ENCODE measurements at regions not wholly inside any gene's neighbourhood (a gene's known extent, or its start where the extent isn't known, plus 50 kb on each side); places are given as distances from the start of the nearest gene placed in this dataset.
"Not testable (repeated sequence)": the region's sequence is repeated elsewhere in the genome, so short reads cannot be mapped to it uniquely, and the experiment has no call there.

DNA sequence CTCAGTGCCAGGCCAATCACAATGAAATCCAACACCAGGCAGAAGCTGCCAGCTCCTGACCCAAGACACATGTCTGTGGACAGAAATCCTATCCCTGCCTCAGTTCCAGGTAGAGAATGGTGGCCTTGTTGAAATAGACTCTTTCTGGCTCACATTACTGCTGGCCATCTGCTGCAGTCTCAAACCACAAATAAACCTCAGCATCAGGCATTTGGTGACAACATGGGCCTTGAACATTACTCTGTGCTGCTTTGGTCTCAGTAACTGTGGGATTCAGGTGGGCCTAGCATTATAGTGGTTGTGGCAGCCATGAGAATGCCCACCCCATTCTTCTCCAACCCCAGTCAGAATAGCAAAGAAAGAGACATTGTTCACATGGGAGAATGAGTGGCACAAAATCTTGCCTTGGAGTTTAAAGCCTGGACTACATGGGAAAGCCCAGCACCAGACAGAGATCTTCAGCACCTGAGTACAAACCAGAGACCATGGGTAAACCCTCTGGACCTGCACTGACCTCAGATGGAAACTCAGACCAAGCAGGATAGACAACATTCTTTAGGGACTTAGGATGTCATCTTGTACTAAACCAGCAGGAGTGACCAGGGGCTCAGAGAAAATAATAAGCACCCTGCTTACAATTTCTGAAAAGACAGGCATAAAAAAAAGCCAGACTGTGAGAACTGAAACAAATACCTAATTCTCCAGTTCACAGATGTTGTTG is 50.4 kb upstream of the TRAM1L1 start:
- DNase-seq (no peak), ATAC-seq (no peak)
- Mint-ChIP-seq H3K36me3 (ENCODE audit: low read depth) (no peaks in the 10 kb centered on the region), H3K4me1 (no peaks in the 10 kb centered on the region), H3K27me3 (no peaks in the 10 kb centered on the region), H3K27ac (no peak overlapping the region), H3K4me3 (no peak overlapping the region), H3K9me3 (peaks cover 18% of the 10 kb centered on the region)

DNA sequence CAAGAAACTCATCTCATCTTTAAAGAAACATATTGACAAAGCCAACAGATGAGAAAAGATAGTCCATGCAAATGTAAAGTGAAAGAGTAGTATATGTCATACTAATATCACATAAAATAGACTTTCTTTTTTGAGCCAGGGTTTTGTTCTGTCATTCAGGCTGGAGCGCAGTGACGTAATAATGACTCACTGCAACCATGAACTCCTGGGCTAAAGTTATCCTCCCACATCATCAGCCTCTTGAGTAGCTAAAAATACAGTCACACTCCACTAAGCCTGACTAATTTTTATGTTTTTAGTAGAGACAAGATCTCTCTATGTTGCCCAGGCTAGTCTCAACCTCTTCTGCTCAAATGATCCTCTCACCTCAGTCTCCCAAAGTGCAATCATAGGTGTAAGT is 51.8 kb upstream of the TRAM1L1 start:
- Mint-ChIP-seq H3K27me3 (no peaks in the 10 kb centered on the region), H3K4me3 (no peak overlapping the region), H3K4me1 (no peaks in the 10 kb centered on the region), H3K27ac (no peak overlapping the region), H3K9me3 (peaks cover 18% of the 10 kb centered on the region), H3K36me3 (ENCODE audit: low read depth) (no peaks in the 10 kb centered on the region)
- DNase-seq = no peak
- no peak for ATAC-seq

DNA sequence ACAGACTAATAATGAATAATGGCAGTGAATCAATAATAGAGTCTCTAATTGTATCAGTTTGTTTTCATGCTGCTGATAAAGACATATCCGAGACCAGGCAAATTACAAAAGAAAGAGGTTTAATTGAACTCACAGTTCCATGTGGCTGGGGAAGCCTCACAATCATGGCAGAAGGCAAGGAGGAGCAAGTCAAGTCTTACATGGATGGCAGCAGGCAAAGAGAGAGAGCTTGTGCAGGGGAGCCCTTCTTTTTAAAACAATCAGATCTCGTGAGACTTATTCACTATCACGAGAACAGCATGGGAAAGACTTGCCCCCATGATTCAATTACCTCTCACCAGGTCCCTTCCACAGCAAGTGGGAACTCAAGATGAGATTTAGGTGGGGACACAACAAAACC is 53.4 kb upstream of the TRAM1L1 start:
- DNase-seq; H3K27ac Mint-ChIP-seq; H3K4me3 Mint-ChIP-seq; H3K36me3 Mint-ChIP-seq (ENCODE audit: low read depth); H3K27me3 Mint-ChIP-seq; ATAC-seq; H3K4me1 Mint-ChIP-seq: not testable (repeated sequence)
- peaks cover 18% of the 10 kb centered on the region for H3K9me3 Mint-ChIP-seq

DNA sequence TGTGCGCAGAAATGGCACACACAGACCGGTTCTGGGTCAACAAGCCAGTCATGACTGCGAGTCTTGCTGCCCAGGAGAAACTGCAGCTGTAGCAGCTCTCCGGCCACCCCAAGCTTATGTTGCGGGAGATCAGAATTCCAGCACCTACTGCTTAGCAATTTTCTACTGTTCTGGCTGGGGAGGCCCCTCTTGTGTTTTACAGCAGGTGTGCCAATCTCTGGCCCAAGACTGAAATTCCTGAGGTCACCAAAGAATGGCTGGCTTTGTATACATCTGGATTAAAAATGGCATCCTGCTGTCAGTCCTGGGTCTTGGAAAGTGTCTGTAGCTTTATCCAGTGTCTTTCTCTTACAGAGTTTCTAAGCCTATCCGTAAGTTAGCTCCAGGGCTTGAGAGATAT is 68.9 kb upstream of the TRAM1L1 start:
- ATAC-seq (no peak), DNase-seq (no peak)
- no peak overlapping the region for H3K27ac Mint-ChIP-seq
- no peaks in the 10 kb centered on the region for H3K27me3 Mint-ChIP-seq
- no peaks in the 10 kb centered on the region for H3K36me3 Mint-ChIP-seq (ENCODE audit: low read depth)
- H3K4me3 Mint-ChIP-seq = no peak overlapping the region
- H3K9me3 Mint-ChIP-seq = peaks cover 4% of the 10 kb centered on the region
- H3K4me1 Mint-ChIP-seq = no peaks in the 10 kb centered on the region

DNA sequence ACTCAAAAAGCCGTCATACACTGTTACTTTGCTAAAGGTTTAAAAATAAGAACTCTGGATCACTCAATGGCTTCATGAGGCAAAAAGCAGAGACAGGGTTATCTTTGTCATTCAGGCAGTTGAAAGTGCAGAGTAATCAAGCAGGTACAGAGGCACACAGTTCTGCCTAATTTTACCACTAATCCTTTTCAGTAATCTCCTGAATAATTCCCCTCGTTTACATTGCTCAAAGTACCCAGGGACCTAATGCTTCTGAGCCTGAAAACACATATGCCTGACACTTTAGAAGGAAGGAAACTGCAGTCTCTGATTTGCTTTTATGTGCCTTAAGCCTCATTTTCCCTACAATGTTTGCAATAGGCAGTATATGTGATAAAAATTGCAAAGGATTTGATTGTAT is 71.4 kb upstream of the TRAM1L1 start:
- Mint-ChIP-seq H3K4me1 (no peaks in the 10 kb centered on the region), H3K27ac (no peak overlapping the region), H3K9me3 (no peaks in the 10 kb centered on the region), H3K4me3 (no peak overlapping the region), H3K36me3 (ENCODE audit: low read depth) (no peaks in the 10 kb centered on the region), H3K27me3 (no peaks in the 10 kb centered on the region)
- DNase-seq (no peak), ATAC-seq (no peak)

DNA sequence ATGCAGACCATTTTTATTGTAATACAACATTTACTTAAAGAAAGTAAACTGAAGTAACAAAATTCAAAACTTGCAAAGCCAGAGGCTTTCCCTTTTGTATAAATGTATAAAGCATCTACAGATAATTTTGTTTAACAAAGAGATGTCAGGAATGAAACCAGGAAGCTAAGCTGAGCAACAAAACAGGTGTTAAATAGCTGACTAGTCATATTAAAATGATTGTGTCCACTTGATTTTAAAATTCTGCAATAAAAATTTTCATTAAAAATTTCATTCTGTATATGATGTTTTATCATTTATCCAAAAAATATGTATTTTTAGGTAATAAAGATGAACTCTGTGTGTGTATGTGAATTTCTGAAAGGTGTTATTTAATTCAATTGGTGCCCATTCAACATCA is 72.0 kb upstream of the TRAM1L1 start:
- DNase-seq = no peak
- no peaks in the 10 kb centered on the region for H3K27me3 Mint-ChIP-seq
- no peaks in the 10 kb centered on the region for H3K4me1 Mint-ChIP-seq
- no peak for ATAC-seq
- H3K4me3 Mint-ChIP-seq = no peak overlapping the region
- no peak overlapping the region for H3K27ac Mint-ChIP-seq
- H3K9me3 Mint-ChIP-seq = no peaks in the 10 kb centered on the region
- no peaks in the 10 kb centered on the region for H3K36me3 Mint-ChIP-seq (ENCODE audit: low read depth)

DNA sequence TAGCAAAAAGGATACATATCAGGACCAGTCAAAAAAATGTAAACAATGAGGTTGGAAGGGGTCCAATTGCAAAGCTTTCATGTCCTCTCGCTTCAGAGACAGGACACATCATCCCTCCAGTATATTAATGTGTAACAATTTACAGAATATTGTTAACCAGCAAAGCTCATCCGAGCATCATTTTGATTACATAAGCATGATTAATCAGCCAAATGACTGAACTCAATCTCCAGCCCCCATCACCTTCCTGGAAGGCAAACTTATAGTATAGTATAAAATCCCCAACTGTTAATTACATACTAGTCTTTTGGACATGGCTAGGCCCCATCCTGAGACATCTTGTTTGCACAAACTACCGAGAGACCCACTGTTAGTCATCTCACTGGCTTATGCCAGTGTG is 77.6 kb upstream of the TRAM1L1 start:
- Mint-ChIP-seq H3K27ac (no peak overlapping the region), H3K4me1 (no peaks in the 10 kb centered on the region), H3K9me3 (no peaks in the 10 kb centered on the region), H3K4me3 (no peak overlapping the region), H3K27me3 (no peaks in the 10 kb centered on the region), H3K36me3 (ENCODE audit: low read depth) (no peaks in the 10 kb centered on the region)
- ATAC-seq (no peak), DNase-seq (no peak)

DNA sequence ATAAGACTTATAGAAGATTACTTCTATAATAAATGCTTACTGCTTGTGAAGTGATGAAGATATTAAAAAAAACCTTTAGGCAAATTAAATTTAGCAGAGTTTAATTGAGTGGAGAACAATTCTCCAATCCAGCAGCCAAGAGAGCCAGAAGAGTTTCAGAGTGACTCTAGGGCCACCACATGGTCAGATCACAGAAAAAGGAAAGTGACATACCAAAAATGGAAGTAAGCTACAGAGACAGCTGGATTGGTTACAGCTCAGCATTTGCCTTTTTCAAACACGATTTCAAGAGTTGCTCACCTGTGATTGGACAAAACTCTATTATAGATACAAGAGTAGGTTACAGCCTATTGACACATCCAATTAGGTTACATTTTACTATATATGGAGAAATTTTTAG is 79.0 kb upstream of the TRAM1L1 start:
- Mint-ChIP-seq H3K9me3 (no peaks in the 10 kb centered on the region), H3K4me3 (no peak overlapping the region), H3K4me1 (no peaks in the 10 kb centered on the region), H3K27ac (no peak overlapping the region), H3K36me3 (ENCODE audit: low read depth) (no peaks in the 10 kb centered on the region), H3K27me3 (no peaks in the 10 kb centered on the region)
- ATAC-seq (no peak), DNase-seq (no peak)

DNA sequence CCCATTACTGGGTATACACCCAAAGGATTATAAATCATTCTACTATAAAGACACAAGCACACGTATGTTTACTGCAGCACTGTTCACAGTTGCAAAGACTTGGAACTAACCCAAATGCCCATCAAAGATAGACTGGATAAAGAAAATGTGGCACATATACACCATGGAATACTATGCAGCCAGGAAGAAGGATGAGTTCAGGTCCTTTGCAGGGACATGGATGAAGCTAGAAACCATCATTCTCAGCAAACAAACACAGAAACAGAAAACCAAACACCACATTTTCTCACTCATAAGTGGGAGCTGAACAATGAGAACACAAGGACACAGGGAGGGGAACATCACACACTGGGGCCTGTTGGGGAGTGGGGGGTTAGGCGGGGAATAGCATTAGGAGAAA is 90.0 kb upstream of the TRAM1L1 start:
- H3K9me3 Mint-ChIP-seq = peaks cover 13% of the 10 kb centered on the region
- not testable (repeated sequence) for H3K4me1 Mint-ChIP-seq; H3K36me3 Mint-ChIP-seq (ENCODE audit: low read depth); H3K27me3 Mint-ChIP-seq; H3K4me3 Mint-ChIP-seq; DNase-seq; H3K27ac Mint-ChIP-seq; ATAC-seq

DNA sequence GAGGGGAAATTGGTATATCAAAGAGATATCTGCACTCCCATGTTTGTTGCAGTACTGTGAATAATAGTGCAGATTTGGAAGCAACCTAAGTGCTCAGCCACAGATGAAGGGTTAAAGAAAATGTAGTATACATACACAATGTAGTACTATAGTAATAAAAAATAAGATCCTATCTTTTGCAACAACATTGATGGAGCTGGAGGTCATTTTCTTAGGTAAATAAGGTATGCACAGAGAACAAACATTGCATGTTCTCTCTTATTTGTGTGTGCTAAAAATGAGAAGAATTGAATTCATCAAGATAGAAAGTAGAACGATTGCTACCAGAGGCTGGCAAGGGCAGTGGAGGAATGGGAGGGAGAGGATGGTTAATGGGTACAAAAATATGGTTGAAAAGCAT is 117.9 kb upstream of the TRAM1L1 start:
- Mint-ChIP-seq H3K27me3 (no peaks in the 10 kb centered on the region), H3K27ac (no peak overlapping the region), H3K36me3 (ENCODE audit: low read depth) (no peaks in the 10 kb centered on the region), H3K4me1 (no peaks in the 10 kb centered on the region), H3K9me3 (no peaks in the 10 kb centered on the region), H3K4me3 (no peak overlapping the region)
- no peak for DNase-seq
- no peak for ATAC-seq

DNA sequence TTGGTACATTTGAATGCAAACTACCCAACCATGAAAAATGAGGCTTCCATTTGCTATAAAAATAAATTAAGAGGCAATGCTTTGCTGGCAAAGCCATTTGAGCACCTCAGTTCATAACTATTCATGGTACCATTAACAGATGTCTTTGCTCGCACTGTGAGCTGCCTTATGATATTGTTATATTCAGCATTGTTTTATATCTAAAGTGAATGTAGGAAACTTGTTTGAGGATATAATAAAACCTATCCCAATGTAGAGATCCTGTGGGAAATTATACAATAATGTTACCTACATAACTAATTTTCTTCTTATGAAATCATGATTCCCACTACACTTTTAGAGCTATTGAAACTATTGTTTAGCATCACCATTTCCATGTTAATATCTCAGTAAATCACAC is 125.2 kb upstream of the TRAM1L1 start:
- Mint-ChIP-seq H3K9me3 (peaks cover 5% of the 10 kb centered on the region), H3K27ac (no peak overlapping the region), H3K27me3 (no peaks in the 10 kb centered on the region), H3K4me3 (no peak overlapping the region), H3K36me3 (ENCODE audit: low read depth) (no peaks in the 10 kb centered on the region), H3K4me1 (no peaks in the 10 kb centered on the region)
- ATAC-seq (no peak), DNase-seq (no peak)

DNA sequence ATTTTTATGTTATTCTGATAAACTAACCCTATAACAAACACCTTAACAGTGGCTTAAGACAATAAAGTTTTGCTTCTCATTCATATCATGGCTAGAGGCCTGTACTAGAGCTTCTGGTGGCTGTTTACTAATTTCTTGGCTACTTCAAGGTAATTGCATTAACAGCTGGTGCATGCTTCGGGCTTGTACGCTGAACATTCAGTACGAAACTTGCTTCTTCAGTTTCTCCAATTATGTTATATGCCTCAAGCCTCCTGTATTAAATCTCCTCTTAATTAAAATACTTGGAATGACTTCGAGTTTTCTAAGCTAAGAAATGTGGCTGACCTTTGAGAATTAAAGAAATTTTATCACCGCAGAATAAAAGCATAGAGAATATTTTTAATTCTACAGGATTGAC is 138.9 kb upstream of the TRAM1L1 start:
- Mint-ChIP-seq H3K4me3 (no peak overlapping the region), H3K36me3 (ENCODE audit: low read depth) (no peaks in the 10 kb centered on the region), H3K27me3 (no peaks in the 10 kb centered on the region), H3K4me1 (no peaks in the 10 kb centered on the region), H3K27ac (no peak overlapping the region), H3K9me3 (peaks cover 5% of the 10 kb centered on the region)
- no peak for DNase-seq
- ATAC-seq = no peak

DNA sequence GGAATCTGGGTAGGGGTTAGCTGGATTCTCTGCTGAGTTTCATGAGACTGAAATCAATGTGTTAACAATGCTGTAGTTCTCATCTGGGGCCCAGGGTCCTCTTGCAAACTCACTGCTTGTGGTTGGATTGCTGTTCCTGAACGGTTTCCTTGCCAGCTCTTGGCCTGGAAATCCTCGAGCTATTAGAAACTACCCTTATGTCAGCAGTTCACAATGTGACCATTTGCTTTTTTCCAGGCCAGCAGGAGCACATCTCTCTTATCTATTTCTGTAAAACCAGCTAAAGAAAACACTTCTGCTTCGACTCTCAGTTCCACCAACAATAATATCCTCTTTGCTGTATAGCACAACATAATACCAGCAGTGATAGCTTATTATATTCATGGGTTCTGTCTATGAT is 140.1 kb upstream of the TRAM1L1 start:
- no peaks in the 10 kb centered on the region for H3K27me3 Mint-ChIP-seq
- no peak for ATAC-seq
- H3K36me3 Mint-ChIP-seq (ENCODE audit: low read depth) = no peaks in the 10 kb centered on the region
- H3K27ac Mint-ChIP-seq = no peak overlapping the region
- H3K9me3 Mint-ChIP-seq = peaks cover 5% of the 10 kb centered on the region
- no peak overlapping the region for H3K4me3 Mint-ChIP-seq
- no peaks in the 10 kb centered on the region for H3K4me1 Mint-ChIP-seq
- DNase-seq = no peak

DNA sequence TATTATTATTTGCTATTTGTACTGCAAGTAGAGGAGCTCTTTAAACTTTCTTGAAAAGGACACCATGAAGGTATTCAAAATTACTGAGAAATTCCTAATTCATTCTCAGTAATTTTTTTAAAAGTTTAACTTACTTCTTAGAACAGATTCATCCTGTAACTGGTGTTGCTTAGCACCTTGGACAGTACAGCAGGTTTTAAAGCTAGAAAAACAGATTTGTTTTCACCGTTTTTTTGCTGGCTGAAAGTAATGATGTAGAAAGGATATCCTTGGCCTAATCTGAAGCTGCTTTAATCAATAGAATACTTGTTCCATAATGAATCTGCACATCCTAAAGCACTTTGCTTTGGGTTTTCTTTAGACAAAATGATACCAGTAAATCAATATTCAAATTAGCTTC is 142.5 kb upstream of the TRAM1L1 start:
- H3K27ac Mint-ChIP-seq = no peak overlapping the region
- no peaks in the 10 kb centered on the region for H3K9me3 Mint-ChIP-seq
- no peaks in the 10 kb centered on the region for H3K36me3 Mint-ChIP-seq (ENCODE audit: low read depth)
- DNase-seq (no peak), ATAC-seq (no peak)
- no peaks in the 10 kb centered on the region for H3K4me1 Mint-ChIP-seq
- no peaks in the 10 kb centered on the region for H3K27me3 Mint-ChIP-seq
- no peak overlapping the region for H3K4me3 Mint-ChIP-seq

DNA sequence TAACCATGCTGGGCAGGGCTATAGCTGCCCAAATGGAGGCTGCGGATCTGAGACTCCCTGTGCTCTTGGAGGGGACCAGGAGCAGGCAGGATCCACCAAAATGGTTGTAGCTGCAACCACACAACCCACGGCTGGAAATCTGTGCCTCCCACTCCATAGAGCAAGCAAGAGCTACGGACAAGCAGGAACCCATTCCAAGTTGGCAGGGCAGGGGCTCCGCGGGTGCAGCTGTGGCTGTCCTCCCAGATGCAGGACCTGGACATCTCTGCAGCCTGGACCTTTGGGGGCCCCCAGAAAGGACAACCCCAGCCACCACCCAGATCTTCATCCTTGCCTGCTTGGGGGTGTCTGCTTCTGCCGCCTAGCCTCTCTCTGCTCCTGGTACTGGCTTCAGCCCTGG is 154.1 kb upstream of the TRAM1L1 start:
- H3K9me3 Mint-ChIP-seq = peaks cover 6% of the 10 kb centered on the region
- ATAC-seq = no peak
- H3K27ac Mint-ChIP-seq = no peak overlapping the region
- H3K4me1 Mint-ChIP-seq = no peaks in the 10 kb centered on the region
- no peak overlapping the region for H3K4me3 Mint-ChIP-seq
- H3K36me3 Mint-ChIP-seq (ENCODE audit: low read depth) = no peaks in the 10 kb centered on the region
- DNase-seq = no peak
- no peaks in the 10 kb centered on the region for H3K27me3 Mint-ChIP-seq

DNA sequence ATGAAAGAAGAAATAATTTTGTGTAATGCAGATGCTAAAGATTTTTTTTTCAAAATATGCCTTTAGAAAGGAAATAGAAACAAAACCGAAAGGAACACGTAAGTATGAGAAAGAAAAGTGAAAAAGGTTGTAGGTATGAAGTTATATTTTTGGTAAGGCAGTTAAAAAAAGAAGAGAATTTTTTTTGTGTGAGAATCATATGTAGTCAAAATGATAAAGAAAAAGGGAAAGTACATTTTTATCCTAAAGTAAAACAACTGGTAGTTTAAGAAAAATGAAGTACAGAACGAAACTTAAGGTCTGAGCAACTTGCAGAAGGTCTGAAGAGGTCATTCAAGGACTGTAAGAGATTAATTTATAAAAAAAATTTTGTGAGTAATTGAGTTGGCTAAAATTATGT is 164.0 kb upstream of the TRAM1L1 start:
- DNase-seq (no peak), ATAC-seq (no peak)
- Mint-ChIP-seq H3K36me3 (ENCODE audit: low read depth) (no peaks in the 10 kb centered on the region), H3K27ac (no peak overlapping the region), H3K27me3 (no peaks in the 10 kb centered on the region), H3K4me1 (no peaks in the 10 kb centered on the region), H3K4me3 (no peak overlapping the region), H3K9me3 (peaks cover 21% of the 10 kb centered on the region)
